H1 (cell line): ENCODE measurements at regions not wholly inside any gene's neighbourhood (a gene's known extent, or its start where the extent isn't known, plus 50 kb on each side); places are given as distances from the start of the nearest gene placed in this dataset.

Experiments
- BCL11A ChIP-seq, 2 experiments: IDR thresholded peaks; one replicate each; pipeline ENCODE4 v1.6.1; 2011; ENCODE audit warnings: low read depth in 2 of 2, low read length in 2 of 2, mild to moderate bottlenecking in 2 of 2
- BRCA1 ChIP-seq: IDR thresholded peaks from 2 replicates; pipeline ENCODE4 v1.6.1; 2012; ENCODE audit warnings: low read depth, low read length, improper control_type of control experiment
- CBX8 ChIP-seq: fragments of 300-800, 300-1000 bp; sonication (generic); IDR thresholded peaks from 2 replicates; pipeline ENCODE4 v1.7.1; 2016; ENCODE audit warnings: low read depth, low read length, borderline replicate concordance
- CREB1 ChIP-seq: IDR thresholded peaks from 2 replicates; pipeline ENCODE4 v1.6.1; 2012; ENCODE audit warnings: inconsistent platforms
- CTCF ChIP-seq, 3 experiments: IDR thresholded peaks; 1 replicate in 2 of 3; 2 replicates in 1 of 3; pipeline versions ENCODE4 v1.5.1 to v1.6.1; 2011; ENCODE audit warnings: low read length in 3 of 3, mild to moderate bottlenecking in 3 of 3, inconsistent platforms in 2 of 3, low read depth in 1 of 3, moderate library complexity in 1 of 3; ENCODE audit not compliant: insufficient read depth in 1 of 3; ENCODE audit errors: control extremely low read depth in 1 of 3
- EP300 ChIP-seq, 2 experiments: IDR thresholded peaks; 1 replicate in 1 of 2; 2 replicates in 1 of 2; pipeline ENCODE4 v1.6.1; 2011 to 2012; ENCODE audit warnings: low read depth in 2 of 2, low read length in 2 of 2, mild to moderate bottlenecking in 2 of 2, borderline replicate concordance in 1 of 2, inconsistent platforms in 1 of 2, moderate library complexity in 1 of 2
- EZH2 ChIP-seq: fragments of 200-600 bp; sonication (generic); IDR thresholded peaks from 2 replicates; pipeline ENCODE4 v1.7.1; 2012; ENCODE audit warnings: low read depth, mild to moderate bottlenecking, moderate library complexity, low read length, inconsistent platforms; ENCODE audit not compliant: severe bottlenecking
- GABPA ChIP-seq: IDR thresholded peaks from 2 replicates; pipeline ENCODE4 v1.6.1; 2011; ENCODE audit warnings: mild to moderate bottlenecking, low read length, moderate library complexity, borderline replicate concordance; ENCODE audit not compliant: insufficient read depth
- POLR2A ChIP-seq, 2 experiments: IDR thresholded peaks; 1 replicate in 1 of 2; 2 replicates in 1 of 2; pipeline ENCODE4 v1.6.1; 2011; ENCODE audit warnings: low read depth in 2 of 2, low read length in 2 of 2, mild to moderate bottlenecking in 2 of 2; ENCODE audit errors: control extremely low read depth in 1 of 2
- POLR2AphosphoS5 ChIP-seq: IDR thresholded peaks from 2 replicates; pipeline ENCODE4 v1.6.1; 2011; ENCODE audit warnings: low read depth, low read length
- RFX5 ChIP-seq: IDR thresholded peaks from 2 replicates; pipeline ENCODE4 v1.6.1; 2011; ENCODE audit warnings: low read depth, low read length, improper control_type of control experiment, borderline replicate concordance
- TAF1 ChIP-seq: IDR thresholded peaks from 2 replicates; pipeline ENCODE4 v1.6.1; 2011; ENCODE audit warnings: mild to moderate bottlenecking, low read depth, low read length
- USF2 ChIP-seq: IDR thresholded peaks from 2 replicates; pipeline ENCODE4 v1.6.1; 2011; ENCODE audit warnings: low read length, improper control_type of control experiment
- ZNF274 ChIP-seq: IDR thresholded peaks from 2 replicates; pipeline ENCODE4 v1.7.0; 2012; ENCODE audit warnings: low read length, borderline replicate concordance; ENCODE audit errors: extremely low read depth

- no peak for TF ChIP-seq CTCF (IDR thresholded peaks at IDR 0.05; ENCODE audit: control extremely low read depth in 1 of 3, insufficient read depth in 1 of 3, low read depth in 1 of 3, low read length in 3 of 3)
- TF ChIP-seq POLR2A (IDR thresholded peaks at IDR 0.05; ENCODE audit: control extremely low read depth in 1 of 2, low read depth in 2 of 2, low read length in 2 of 2): no peak
- TF ChIP-seq BRCA1: no peak
- TF ChIP-seq POLR2AphosphoS5: no peak
- no peak for TF ChIP-seq BCL11A (IDR thresholded peaks at IDR 0.05; ENCODE audit: low read depth in 2 of 2, low read length in 2 of 2)
- no peak for TF ChIP-seq CBX8
- TF ChIP-seq TAF1: no peak
- TF ChIP-seq GABPA: no peak
- no peak for TF ChIP-seq CREB1
- TF ChIP-seq EP300 (IDR thresholded peaks at IDR 0.05; ENCODE audit: borderline replicate concordance in 1 of 2, low read depth in 2 of 2, low read length in 2 of 2): no peak
- no peak for TF ChIP-seq ZNF274
- TF ChIP-seq USF2: no peak
- no peak for TF ChIP-seq EZH2
- TF ChIP-seq RFX5: no peak
Measured at GRCh38 chr5:33235304-33235703, 205.5 kb upstream of the TARS1 start.
